C4-2B (cell line): ENCODE measurements at regions not wholly inside any gene's neighbourhood (a gene's known extent, or its start where the extent isn't known, plus 50 kb on each side); places are given as distances from the start of the nearest gene placed in this dataset.

Source experiments
- CTCF ChIP-seq: fragments of 450-650 bp; conservative IDR thresholded peaks from 2 replicates; pipeline ENCODE4 v1.5.1; 2017; ENCODE audit warnings: mild to moderate bottlenecking
- ZFX ChIP-seq: fragments of 450-650 bp; IDR thresholded peaks from 2 replicates; pipeline ENCODE4 v1.6.1; 2017

- TF ChIP-seq CTCF (no peak), ZFX (no peak)
These were observed 315.0 kb downstream of the BRD1 start for GRCh38 chr22:49512487-49513165.
